Pancreas (tissue), 10 donors: ENCODE measurements at regions not wholly inside any gene's neighbourhood (a gene's known extent, or its start where the extent isn't known, plus 50 kb on each side); places are given as distances from the start of the nearest gene placed in this dataset.

ENCODE experiments used
- ATAC-seq, 4 donors: fragments of 200-7000 bp; cut with Tn5 transposase; one replicate each; pipeline versions ENCODE4 v1.8.0 to v1.9.1; 2020; ENCODE audit warnings: mild to moderate bottlenecking in 4 of 4, moderate library complexity in 4 of 4
- DNase-seq, 6 donors: peaks; one replicate each; pipeline ENCODE4 v3.0.0-alpha.2; 2020
- FAIRE-seq: peaks from 2 replicates; lab custom pipeline; 2012; peaks lifted over from hg19 to GRCh38; lab: Jason Lieb, UNC
- H3K27ac ChIP-seq, 4 donors: fragments of 200-600 bp; sonication (generic); 1 replicate in 3 of 4; 2 replicates in 1 of 4; pipeline versions ENCODE4 v1.5.0 to v1.8.0; 2020
- H3K27me3 ChIP-seq, 4 donors: fragments of 200-600 bp; one replicate each; pipeline ENCODE4 v1.8.0; 2021
- H3K36me3 ChIP-seq, 3 donors: fragments of 200-600 bp; sonication (generic) in 1 of 3; one replicate each; pipeline versions ENCODE4 v1.5.0 to v1.8.0; 2020 to 2021
- H3K4me1 ChIP-seq, 3 donors: fragments of 200-600 bp; one replicate each; pipeline ENCODE4 v1.8.0; 2021
- H3K4me3 ChIP-seq, 4 donors: fragments of 200-600 bp; sonication (generic) in 2 of 4; one replicate each; pipeline versions ENCODE4 v1.5.0 to v1.8.0; 2020 to 2021
- H3K9me3 ChIP-seq, 4 donors: fragments of 200-600 bp; one replicate each; pipeline ENCODE4 v1.8.0; 2021
- WGBS, 2 donors: extraction: QIAGEN DNeasy Blood & Tissue Kit; methylation state at CpG; one replicate each; pipeline ENCODE4 v1.1.7; 2013; 5-methylcytosine and 5-hydroxymethylcytosine counted together
- intact Hi-C, 3 donors: fragments of 100-400 bp; cut with DNase I; formaldehyde crosslinking; loops; one replicate each; pipeline versions ENCODE4 v1.11.1 to v1.14.2; 2022
- TF ChIP-seq, protein P1 (sequence below), 4 donors: fragments of 200-600 bp; sonication (generic) in 3 of 4; IDR thresholded peaks; one replicate each; pipeline versions ENCODE4 v1.5.0 to v1.8.0; 2021; ENCODE audit warnings: antibody characterized with exemption in 4 of 4
- donor health status: healthy with polysubstance abuse.
- donor health status: DM: no; HTN: no; CAD: no; lungs with moderate emphysema.
- donor health status: DM: no; HTN: no; CAD: no.
- donor health status: control.
- donor health status: control.
- donor health status: Bipolar disorder and iron deficiency.
- donor health status: DM: yes; HTN: yes; CAD: no.
- donor health status: DM: no; HTN: no; CAD: no.
- donor health status: DM: no; HTN: no; CAD: no.
- donor health status: DM: yes; HTN: yes; CAD: no.

DNA sequence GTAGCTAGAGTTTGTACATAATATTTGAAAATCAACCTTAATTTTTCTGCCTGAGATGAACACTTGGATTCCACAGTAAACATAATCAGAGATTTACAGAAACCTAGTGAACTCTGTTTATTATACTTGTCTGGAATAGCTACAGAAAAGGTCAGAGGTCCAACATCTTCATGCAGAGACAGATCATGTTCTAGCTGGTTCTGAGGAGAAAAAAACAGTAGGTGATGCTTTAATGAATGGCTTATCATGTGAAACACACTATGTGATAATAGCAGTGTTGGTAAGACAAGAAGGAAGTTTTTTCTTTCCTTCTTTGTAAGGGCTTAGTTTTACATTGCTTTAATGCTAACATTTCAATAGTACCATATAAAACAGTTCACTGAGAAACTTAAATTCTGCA lies 846.4 kb upstream of the ZEB2 start:
- Histone ChIP-seq H3K4me1 (no peaks in the 10 kb centered on the region), H3K9me3 (no peaks in the 10 kb centered on the region), H3K4me3 (no peak overlapping the region), H3K27me3 (no peaks in the 10 kb centered on the region), H3K27ac (no peak overlapping the region), H3K36me3 (no peaks in the 10 kb centered on the region)
- FAIRE-seq (no peak), DNase-seq (no peak), ATAC-seq (no peak)
- TF ChIP-seq, protein P1, sequence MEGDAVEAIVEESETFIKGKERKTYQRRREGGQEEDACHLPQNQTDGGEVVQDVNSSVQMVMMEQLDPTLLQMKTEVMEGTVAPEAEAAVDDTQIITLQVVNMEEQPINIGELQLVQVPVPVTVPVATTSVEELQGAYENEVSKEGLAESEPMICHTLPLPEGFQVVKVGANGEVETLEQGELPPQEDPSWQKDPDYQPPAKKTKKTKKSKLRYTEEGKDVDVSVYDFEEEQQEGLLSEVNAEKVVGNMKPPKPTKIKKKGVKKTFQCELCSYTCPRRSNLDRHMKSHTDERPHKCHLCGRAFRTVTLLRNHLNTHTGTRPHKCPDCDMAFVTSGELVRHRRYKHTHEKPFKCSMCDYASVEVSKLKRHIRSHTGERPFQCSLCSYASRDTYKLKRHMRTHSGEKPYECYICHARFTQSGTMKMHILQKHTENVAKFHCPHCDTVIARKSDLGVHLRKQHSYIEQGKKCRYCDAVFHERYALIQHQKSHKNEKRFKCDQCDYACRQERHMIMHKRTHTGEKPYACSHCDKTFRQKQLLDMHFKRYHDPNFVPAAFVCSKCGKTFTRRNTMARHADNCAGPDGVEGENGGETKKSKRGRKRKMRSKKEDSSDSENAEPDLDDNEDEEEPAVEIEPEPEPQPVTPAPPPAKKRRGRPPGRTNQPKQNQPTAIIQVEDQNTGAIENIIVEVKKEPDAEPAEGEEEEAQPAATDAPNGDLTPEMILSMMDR (IDR thresholded peaks at IDR 0.05) = no peak
- intact Hi-C loops = no loop called here

DNA sequence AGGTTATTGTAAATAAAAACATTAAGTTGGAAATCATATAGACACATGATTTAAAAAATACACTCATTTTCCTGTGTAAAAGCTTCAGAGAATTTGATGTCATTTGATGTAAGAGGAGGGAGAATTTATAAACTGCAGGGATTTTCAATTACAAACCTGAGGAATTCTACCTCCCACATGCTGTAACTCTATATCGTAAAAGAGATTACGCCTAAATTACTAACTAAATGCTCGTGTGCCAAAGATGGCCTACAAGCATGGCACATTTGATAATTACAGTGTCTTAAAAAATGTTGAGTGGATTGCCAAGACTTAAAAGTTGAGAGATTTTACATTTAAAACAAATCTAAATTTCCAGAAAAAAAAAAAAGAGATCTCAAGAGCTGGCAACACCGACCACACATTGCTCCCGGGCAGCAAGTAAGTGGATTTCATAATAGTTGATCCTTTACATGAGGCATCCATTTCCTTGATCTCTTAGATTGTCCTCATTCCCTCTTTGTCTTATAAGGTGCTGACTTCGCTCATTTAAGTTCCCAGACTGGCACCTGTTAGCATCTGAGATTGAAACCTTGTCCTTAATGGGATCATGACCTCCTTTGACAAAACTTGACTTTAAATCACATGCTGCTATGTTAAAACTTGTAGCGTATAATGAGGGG lies 840.3 kb upstream of the ZEB2 start:
- WGBS, 2 donors = 93 to 97% methylated on average over 7 of the region's 7 CpGs
- no peak for FAIRE-seq
- no peak for ATAC-seq

DNA sequence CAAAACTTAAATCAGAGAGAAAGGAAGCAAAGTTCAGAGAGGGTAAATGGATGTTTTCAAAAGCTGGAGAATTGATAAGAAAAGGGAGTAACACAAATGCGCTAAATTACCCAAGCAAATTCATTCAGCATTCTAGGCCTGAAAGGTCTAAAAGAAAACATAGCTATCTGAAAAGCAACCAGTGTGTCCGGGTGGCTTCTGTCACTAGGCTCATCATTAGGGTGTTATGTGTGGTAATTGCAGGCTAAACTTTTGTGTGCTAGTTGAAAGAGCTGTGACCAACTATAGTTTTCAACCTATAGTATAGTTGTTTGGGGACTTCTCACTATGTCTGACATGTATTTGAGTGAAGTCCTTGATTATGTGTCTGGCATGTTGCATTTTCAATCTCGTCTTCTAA lies 839.6 kb upstream of the ZEB2 start:
- intact Hi-C loops = no loop called here
- no peak overlapping the region for H3K4me3 ChIP-seq
- H3K36me3 ChIP-seq = no peaks in the 10 kb centered on the region
- WGBS, 2 donors = 85 to 87% methylated on average over 3 of the region's 3 CpGs
- no peak overlapping the region for H3K27ac ChIP-seq
- TF ChIP-seq, protein P1 (IDR thresholded peaks at IDR 0.05) = no peak
- ATAC-seq (no peak), DNase-seq (no peak), FAIRE-seq (no peak)
- H3K9me3 ChIP-seq = no peaks in the 10 kb centered on the region
- H3K4me1 ChIP-seq = no peaks in the 10 kb centered on the region
- no peaks in the 10 kb centered on the region for H3K27me3 ChIP-seq

More for the DNA sequence above, 840.3 kb upstream of the ZEB2 start:
- DNase-seq = no peak
- Histone ChIP-seq H3K4me1 (no peaks in the 10 kb centered on the region), H3K4me3 (no peak overlapping the region), H3K27me3 (no peaks in the 10 kb centered on the region), H3K36me3 (no peaks in the 10 kb centered on the region), H3K27ac (no peak overlapping the region), H3K9me3 (no peaks in the 10 kb centered on the region)
- TF ChIP-seq, protein P1 (IDR thresholded peaks at IDR 0.05) = no peak
- intact Hi-C loops = no loop called here

DNA sequence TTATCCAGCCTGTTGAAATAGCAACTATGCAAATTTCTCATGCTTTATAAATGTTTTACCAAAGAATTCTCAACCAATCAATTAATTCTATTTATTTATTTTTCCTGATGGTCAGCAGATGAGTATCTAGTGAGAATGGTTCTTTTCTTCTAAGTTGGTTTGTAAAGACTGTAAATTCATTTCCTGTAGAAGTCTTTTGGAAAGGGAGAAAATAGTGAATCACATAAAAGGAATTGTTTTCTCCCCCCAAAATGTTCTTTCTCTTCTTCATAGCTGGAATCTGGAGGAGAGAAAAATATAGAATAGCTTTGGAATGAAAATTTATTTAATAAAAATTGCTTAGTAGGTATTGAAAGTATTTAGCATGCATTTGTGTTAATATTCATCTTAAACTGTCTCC lies 836.1 kb upstream of the ZEB2 start:
- Histone ChIP-seq H3K4me3 (no peak overlapping the region), H3K9me3 (no peaks in the 10 kb centered on the region), H3K4me1 (no peaks in the 10 kb centered on the region), H3K27me3 (no peaks in the 10 kb centered on the region), H3K27ac (no peak overlapping the region), H3K36me3 (no peaks in the 10 kb centered on the region)
- TF ChIP-seq, protein P1 (IDR thresholded peaks at IDR 0.05) = no peak
- ATAC-seq (no peak), FAIRE-seq (no peak), DNase-seq (no peak)
- intact Hi-C loops = no loop called here

DNA sequence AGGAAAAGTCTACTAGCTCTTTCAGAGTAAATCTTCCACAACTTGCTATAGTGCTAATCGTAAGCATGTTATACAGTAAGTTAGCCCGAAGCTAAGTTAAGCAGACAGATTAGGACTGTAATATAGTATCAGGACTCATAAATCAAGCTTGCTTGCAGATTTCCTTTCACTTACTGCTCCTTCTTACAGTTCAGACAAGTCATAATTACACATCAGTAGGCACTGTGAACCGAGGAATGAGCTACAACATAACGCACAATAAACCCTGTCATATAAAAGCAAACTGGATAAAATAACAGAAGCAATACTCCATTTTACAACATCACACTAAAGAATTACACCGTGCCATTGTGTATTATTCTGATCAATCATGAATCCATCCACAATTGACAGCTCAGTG lies 832.6 kb upstream of the ZEB2 start:
- no peak for DNase-seq
- WGBS, 2 donors = 83 to 85% methylated on average over 5 of the region's 5 CpGs
- FAIRE-seq = no peak
- H3K27ac ChIP-seq = no peak overlapping the region
- no peak for ATAC-seq
- intact Hi-C loops = no loop called here
- H3K27me3 ChIP-seq = no peaks in the 10 kb centered on the region
- H3K4me3 ChIP-seq = no peak overlapping the region
- H3K4me1 ChIP-seq = no peaks in the 10 kb centered on the region
- no peaks in the 10 kb centered on the region for H3K36me3 ChIP-seq
- TF ChIP-seq, protein P1 (IDR thresholded peaks at IDR 0.05) = no peak
- no peaks in the 10 kb centered on the region for H3K9me3 ChIP-seq
